ENCODE measurements at regions not wholly inside any gene's neighbourhood (a gene's known extent, or its start where the extent isn't known, plus 50 kb on each side); places are given as distances from the start of the nearest gene placed in this dataset.

DNA sequence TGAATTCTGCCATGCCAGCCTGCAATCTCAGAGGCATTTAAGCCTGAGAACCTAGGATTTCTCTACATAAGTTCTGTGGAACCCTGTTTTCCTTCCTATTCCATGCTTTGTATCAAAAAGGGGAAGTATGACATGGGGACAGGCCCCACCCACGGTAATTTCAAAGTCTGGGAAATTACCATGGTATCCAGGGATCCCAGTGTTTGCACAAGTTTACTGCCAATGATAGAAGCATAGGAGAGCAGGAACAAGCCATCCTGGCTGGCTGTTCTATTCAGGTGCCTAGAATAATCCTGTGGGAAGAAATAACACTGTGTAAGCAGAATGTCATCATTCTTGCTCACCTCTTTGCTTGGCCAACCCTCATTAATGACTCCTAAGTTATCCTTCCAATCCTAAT lies 53.8 kb upstream of the ATP1B1 start:
- no peak for DNase-seq (ENCODE audit: low spot score)

DNA sequence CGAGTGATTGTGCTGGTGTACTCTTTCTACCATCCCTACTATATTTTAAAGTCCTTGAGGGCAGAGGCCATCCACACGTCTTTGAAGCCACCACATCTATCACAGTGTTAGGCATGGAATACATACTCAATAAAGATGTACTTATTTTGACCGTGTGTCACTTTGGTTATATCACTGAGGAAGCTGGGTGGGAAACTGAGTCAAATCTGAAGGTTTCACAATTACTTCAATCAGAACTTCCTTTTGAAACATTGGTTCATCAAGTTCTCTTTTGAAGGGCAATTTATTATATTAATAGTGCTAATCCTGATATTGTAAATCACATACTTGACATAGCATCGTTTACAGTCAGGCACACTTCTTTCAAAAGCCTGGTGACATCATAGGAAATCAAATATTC lies 53.3 kb upstream of the ATP1B1 start:
- no peak for DNase-seq (ENCODE audit: low spot score)

Measured in SK-N-DZ (cell line).